Heart left ventricle (tissue), 13 donors: ENCODE measurements at regions not wholly inside any gene's neighbourhood (a gene's known extent, or its start where the extent isn't known, plus 50 kb on each side); places are given as distances from the start of the nearest gene placed in this dataset.

Experiments used
- CTCF ChIP-seq, 12 donors: fragments of 200-600 bp; sonication (generic) in 4 of 12; IDR thresholded peaks; one replicate each; pipeline versions ENCODE4 v1.5.0 to v1.8.0; 2018 to 2022; ENCODE audit warnings: antibody characterized with exemption in 12 of 12, mild to moderate bottlenecking in 5 of 12
- POLR2A ChIP-seq, 2 donors: fragments of 450-650 bp; IDR thresholded peaks; one replicate each; pipeline ENCODE4 v1.6.1; 2017; ENCODE audit warnings: antibody characterized with exemption in 2 of 2, mild to moderate bottlenecking in 2 of 2, moderate library complexity in 2 of 2
- donor health status: ischemic (EF 13 %, LVEDD 7.1; RV severe dilation, severe dysfunction).
- donor health status: DM: no; HTN: yes; CAD: no.
- donor health status: DM: no; HTN: no; CAD: no.
- donor health status: ischemic (EF 25% LVEDD 6.9; RV normal size, moderate dysfunction).
- donor health status: ischemic (EF 25% LVEDD 5.7; RV mildly dilated, moderate dysfunction).
- donor health status: ischemic (EF 35%, LVEDD 5.7; RV mildly dilated, moderate dysfunction).
- donor health status: nonischemic (EF 11% LVEDD 7.7; RV severe dilation, severe dysfunction).
- donor health status: DM: yes; HTN: yes; CAD: no.
- donor health status: PGD.
- donor health status: ischemic (EF 29% LVEDD 5.4; RV normal size, mild dysfunction).
- donor health status: nonischemic (EF 23%, LVEDD 6.1; RV moderate dilation, normal function).

- no peak for TF ChIP-seq CTCF (IDR thresholded peaks at IDR 0.05)
- no peak for TF ChIP-seq POLR2A (IDR thresholded peaks at IDR 0.05)
Measured at GRCh38 chr2:117693154-117693553, 121.3 kb upstream of the DDX18 start.
